Activated B cell treated with CpG ODN at 0.5 μM for 24 hours (primary cell): ENCODE measurements at regions not wholly inside any gene's neighbourhood (a gene's known extent, or its start where the extent isn't known, plus 50 kb on each side); places are given as distances from the start of the nearest gene placed in this dataset.

Source experiments
- ATAC-seq: fragments of 200-7000 bp; cut with Tn5 transposase; one replicate; pipeline ENCODE4 v1.10.0; 2021; ENCODE audit warnings: low read depth, mild to moderate bottlenecking, moderate library complexity
- CTCF ChIA-PET: fragments of 350-600 bp; sonication (Branson Sonifier 250); formaldehyde crosslinking; loops from one replicate; lab custom pipeline; 2021; ENCODE audit warnings: antibody characterized with exemption; lab: Charles Lee
- POLR2A ChIA-PET: fragments of 350-600 bp; sonication (Branson Sonifier 250); formaldehyde crosslinking; loops from one replicate; lab custom pipeline; 2021; ENCODE audit warnings: antibody characterized with exemption; lab: Charles Lee
- DNase-seq: peaks from one replicate; pipeline ENCODE4 v3.0.0; 2022
- H3K27ac Mint-ChIP-seq: one replicate; pipeline ENCODE4 v1.8.0; 2020; ENCODE audit warnings: mixed read lengths
- H3K27me3 Mint-ChIP-seq: one replicate; pipeline ENCODE4 v1.8.0; 2021; ENCODE audit warnings: mixed read lengths
- H3K36me3 Mint-ChIP-seq: one replicate; pipeline ENCODE4 v1.8.0; 2021; ENCODE audit warnings: low read depth, mixed read lengths
- H3K4me1 Mint-ChIP-seq: one replicate; pipeline ENCODE4 v1.8.0; 2021; ENCODE audit warnings: mixed read lengths
- H3K4me3 Mint-ChIP-seq: one replicate; pipeline ENCODE4 v1.8.0; 2020; ENCODE audit warnings: mild to moderate bottlenecking, mixed read lengths
- H3K9me3 Mint-ChIP-seq: one replicate; pipeline ENCODE4 v1.8.0; 2020; ENCODE audit warnings: mixed read lengths
- intact Hi-C: fragments of 100-400 bp; cut with micrococcal nuclease; formaldehyde crosslinking; loops from one replicate; pipeline ENCODE4 v1.15.1; 2024
- TF ChIP-seq, protein P1 (sequence below): fragments of 200-600 bp; IDR thresholded peaks from one replicate; pipeline ENCODE4 v1.8.0; 2022; ENCODE audit warnings: antibody characterized with exemption, mild to moderate bottlenecking

DNA sequence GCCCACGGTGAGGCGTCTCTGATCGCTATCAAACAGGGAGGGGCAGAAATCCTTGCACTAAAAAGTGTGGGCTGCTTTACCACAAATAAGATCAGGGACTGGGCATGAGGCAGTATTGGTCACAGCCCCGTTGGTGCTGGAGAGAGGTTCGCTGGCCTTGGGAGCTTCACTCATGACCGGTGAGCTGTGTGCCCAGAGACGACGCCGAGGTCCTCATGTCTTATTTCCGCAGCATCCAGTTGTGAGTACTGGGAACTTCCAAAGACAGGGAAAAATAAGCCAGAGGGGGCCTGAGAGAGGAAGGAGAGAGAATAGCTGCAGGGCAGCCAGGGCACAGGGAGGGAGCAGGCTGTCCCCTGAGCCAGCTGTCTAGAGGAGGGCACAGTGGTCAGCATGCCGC, 154.2 kb upstream of the PRKCQ start:
- CTCF ChIA-PET: no interaction called here
- intact Hi-C loops: no loop called here
- DNase-seq: no peak
- Mint-ChIP-seq H3K4me1 (no peaks in the 10 kb centered on the region), H3K27ac (no peak overlapping the region), H3K36me3 (no peaks in the 10 kb centered on the region), H3K4me3 (no peak overlapping the region), H3K27me3 (peaks cover 19% of the 10 kb centered on the region), H3K9me3 (no peaks in the 10 kb centered on the region)
- TF ChIP-seq, protein P1, sequence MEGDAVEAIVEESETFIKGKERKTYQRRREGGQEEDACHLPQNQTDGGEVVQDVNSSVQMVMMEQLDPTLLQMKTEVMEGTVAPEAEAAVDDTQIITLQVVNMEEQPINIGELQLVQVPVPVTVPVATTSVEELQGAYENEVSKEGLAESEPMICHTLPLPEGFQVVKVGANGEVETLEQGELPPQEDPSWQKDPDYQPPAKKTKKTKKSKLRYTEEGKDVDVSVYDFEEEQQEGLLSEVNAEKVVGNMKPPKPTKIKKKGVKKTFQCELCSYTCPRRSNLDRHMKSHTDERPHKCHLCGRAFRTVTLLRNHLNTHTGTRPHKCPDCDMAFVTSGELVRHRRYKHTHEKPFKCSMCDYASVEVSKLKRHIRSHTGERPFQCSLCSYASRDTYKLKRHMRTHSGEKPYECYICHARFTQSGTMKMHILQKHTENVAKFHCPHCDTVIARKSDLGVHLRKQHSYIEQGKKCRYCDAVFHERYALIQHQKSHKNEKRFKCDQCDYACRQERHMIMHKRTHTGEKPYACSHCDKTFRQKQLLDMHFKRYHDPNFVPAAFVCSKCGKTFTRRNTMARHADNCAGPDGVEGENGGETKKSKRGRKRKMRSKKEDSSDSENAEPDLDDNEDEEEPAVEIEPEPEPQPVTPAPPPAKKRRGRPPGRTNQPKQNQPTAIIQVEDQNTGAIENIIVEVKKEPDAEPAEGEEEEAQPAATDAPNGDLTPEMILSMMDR: no peak
- POLR2A ChIA-PET: no interaction called here
- no peak for ATAC-seq

DNA sequence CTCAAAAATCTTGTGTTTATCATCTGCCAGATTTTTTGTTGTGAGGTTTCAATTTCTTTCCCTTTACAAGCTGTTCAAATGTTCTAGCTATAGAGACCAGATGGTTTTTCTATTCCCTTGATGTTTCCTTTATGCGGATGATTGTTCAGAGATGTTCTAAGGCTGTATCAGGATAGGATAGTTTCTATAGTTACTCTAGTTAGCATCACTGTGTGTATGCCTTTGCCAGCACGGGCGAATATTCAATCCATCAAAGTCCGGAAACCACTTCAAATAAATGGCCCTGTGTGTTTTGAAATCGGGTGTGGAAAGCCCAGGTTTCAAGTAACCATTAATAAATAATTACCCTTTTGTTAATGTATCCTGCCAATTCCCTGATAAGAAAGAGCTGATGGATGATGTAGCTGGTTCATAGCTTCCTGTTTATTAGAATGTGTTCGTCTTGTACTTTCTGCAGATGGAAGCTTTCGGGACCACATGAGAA, 149.8 kb upstream of the PRKCQ start:
- no peaks in the 10 kb centered on the region for H3K36me3 Mint-ChIP-seq
- ATAC-seq: no peak

DNA sequence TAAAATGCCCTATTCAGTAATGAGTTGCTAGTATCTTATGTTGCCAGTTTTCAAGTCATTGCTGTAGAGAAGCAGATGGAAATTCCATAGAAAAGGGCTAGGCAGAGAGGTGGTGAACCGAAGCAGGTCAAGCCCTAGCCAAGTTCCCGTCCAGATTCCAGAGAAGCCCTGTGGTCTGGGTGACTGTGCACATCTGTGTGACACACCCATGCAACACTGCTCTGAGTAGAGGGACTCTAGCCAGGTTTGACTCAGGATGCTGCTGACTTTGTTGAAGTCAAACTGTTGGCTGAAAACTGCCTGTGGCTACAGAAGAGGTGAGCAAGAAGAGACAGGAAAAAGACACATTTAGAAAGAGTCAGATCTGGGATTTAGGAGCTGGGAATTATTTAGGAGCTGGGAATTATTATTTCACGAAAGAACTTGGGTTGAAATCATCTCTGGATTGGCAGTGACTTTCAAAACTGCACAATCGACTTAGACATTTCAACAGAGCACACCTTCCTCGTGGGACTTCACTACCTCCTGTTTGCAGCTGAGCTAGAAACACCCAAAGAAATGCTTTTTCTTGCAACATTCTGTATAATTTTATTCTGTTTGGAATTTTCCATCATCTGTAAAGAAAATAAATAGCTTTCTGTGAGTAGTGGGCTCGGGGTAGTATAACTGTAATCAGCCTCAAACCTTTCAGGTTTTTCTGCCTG, 149.1 kb upstream of the PRKCQ start:
- no peaks in the 10 kb centered on the region for H3K4me1 Mint-ChIP-seq
- no peak overlapping the region for H3K4me3 Mint-ChIP-seq
- DNase-seq (no peak), ATAC-seq (no peak)
- H3K27me3 Mint-ChIP-seq: peaks cover 28% of the 10 kb centered on the region
- H3K9me3 Mint-ChIP-seq: no peaks in the 10 kb centered on the region
- H3K27ac Mint-ChIP-seq: no peak overlapping the region
- CTCF ChIA-PET: no interaction called here
- intact Hi-C loops: no loop called here
- POLR2A ChIA-PET: no interaction called here
- no peaks in the 10 kb centered on the region for H3K36me3 Mint-ChIP-seq
- TF ChIP-seq, protein P1: no peak

More for the DNA sequence above, 149.8 kb upstream of the PRKCQ start:
- H3K4me1 Mint-ChIP-seq: no peaks in the 10 kb centered on the region
- no peak overlapping the region for H3K27ac Mint-ChIP-seq
- H3K9me3 Mint-ChIP-seq: no peaks in the 10 kb centered on the region
- DNase-seq: no peak
- intact Hi-C loops: no loop called here
- H3K27me3 Mint-ChIP-seq: peaks cover 26% of the 10 kb centered on the region
- CTCF ChIA-PET: no interaction called here
- H3K4me3 Mint-ChIP-seq: no peak overlapping the region
- TF ChIP-seq, protein P1: no peak
- POLR2A ChIA-PET: no interaction called here

DNA sequence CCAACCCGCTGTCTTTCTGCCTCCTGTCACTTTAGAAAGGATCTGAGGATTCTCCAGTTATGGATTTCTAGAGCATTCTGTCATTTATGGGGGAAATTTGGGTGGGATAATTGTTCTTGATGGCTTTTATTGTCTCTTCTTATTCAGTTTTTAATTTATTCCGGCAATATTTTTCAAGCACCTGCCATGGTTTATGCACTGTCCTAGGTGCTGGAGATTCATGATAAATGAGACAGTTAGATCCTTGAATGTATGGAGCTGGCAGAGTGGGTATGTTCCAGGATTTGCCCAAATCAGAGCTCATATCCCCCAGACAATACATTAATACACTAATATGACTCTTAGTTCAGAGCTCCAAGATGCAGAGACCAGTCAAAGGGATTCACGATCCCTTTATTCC, 146.8 kb upstream of the PRKCQ start:
- ATAC-seq (no peak), DNase-seq (no peak)
- H3K4me1 Mint-ChIP-seq: no peaks in the 10 kb centered on the region
- H3K27ac Mint-ChIP-seq: no peak overlapping the region
- CTCF ChIA-PET: no interaction called here
- POLR2A ChIA-PET: no interaction called here
- H3K4me3 Mint-ChIP-seq: no peak overlapping the region
- peaks cover 28% of the 10 kb centered on the region for H3K27me3 Mint-ChIP-seq
- TF ChIP-seq, protein P1: no peak
- no peaks in the 10 kb centered on the region for H3K36me3 Mint-ChIP-seq
- H3K9me3 Mint-ChIP-seq: no peaks in the 10 kb centered on the region
- intact Hi-C loops: no loop called here

DNA sequence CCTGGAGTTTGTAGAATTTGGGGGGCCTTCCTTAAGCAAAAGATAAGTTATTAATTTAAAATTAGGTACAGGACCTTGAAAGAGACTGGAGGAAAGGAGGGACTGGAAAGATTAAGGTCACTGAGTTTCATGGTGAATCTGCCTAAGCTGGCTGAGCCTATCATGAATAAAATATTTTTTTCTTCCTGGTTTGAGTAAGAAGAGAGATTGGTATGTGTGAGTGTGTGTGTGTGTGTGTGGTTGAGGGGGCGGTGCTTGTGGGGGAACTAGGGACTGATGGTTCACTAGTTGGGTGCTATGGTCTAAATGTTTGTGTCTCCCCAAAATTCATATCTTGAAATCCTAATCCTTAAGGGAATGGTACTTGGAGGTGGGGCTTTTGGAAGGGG, 142.5 kb upstream of the PRKCQ start:
- Mint-ChIP-seq H3K4me1 (no peaks in the 10 kb centered on the region), H3K9me3 (no peaks in the 10 kb centered on the region), H3K27ac (no peak overlapping the region), H3K27me3 (peaks cover 28% of the 10 kb centered on the region), H3K36me3 (no peaks in the 10 kb centered on the region), H3K4me3 (no peak overlapping the region)
- POLR2A ChIA-PET: no interaction called here
- DNase-seq: no peak
- TF ChIP-seq, protein P1: no peak
- no peak for ATAC-seq
- intact Hi-C loops: no loop called here
- CTCF ChIA-PET: no interaction called here
